Bronchial epithelial cell (primary cell): ENCODE measurements at regions not wholly inside any gene's neighbourhood (a gene's known extent, or its start where the extent isn't known, plus 50 kb on each side); places are given as distances from the start of the nearest gene placed in this dataset.

ENCODE experiments used
- DNase-seq: peaks from one replicate; pipeline ENCODE4 v3.0.0-alpha.2; 2010; ENCODE audit warnings: low read depth
- FAIRE-seq: peaks from 2 replicates; lab custom pipeline; 2011; peaks lifted over from hg19 to GRCh38; lab: Jason Lieb, UNC
- H3K27me3 ChIP-seq: 2 replicates; pipeline ENCODE4 v1.5.1; 2011; ENCODE audit warnings: low read length; ENCODE audit not compliant: control insufficient read depth, insufficient read depth
- H3K36me3 ChIP-seq: 2 replicates; pipeline ENCODE4 v1.5.1; 2011; ENCODE audit warnings: low read length; ENCODE audit not compliant: control insufficient read depth, insufficient read depth
- H3K4me3 ChIP-seq: 2 replicates; pipeline ENCODE4 v1.5.1; 2011; ENCODE audit warnings: mild to moderate bottlenecking, low read depth, low read length, control low read depth
- CTCF ChIP-seq: IDR thresholded peaks from 2 replicates; pipeline ENCODE4 v1.5.1; 2011; ENCODE audit warnings: mild to moderate bottlenecking, moderate library complexity, low read length, control low read depth, inconsistent platforms; ENCODE audit not compliant: insufficient read depth, severe bottlenecking

GRCh38 chr7:45401851-45402250 lies 172.3 kb upstream of the ADCY1 start:
- no peak for DNase-seq
- FAIRE-seq, result no peak
- no peak for TF ChIP-seq CTCF
- Histone ChIP-seq H3K36me3 (no peaks in the 10 kb centered on the region), H3K27me3 (no peaks in the 10 kb centered on the region), H3K4me3 (no peak overlapping the region)

GRCh38 chr7:45402480-45403218 lies 171.5 kb upstream of the ADCY1 start:
- Histone ChIP-seq H3K4me3 (no peak overlapping the region), H3K27me3 (no peaks in the 10 kb centered on the region), H3K36me3 (no peaks in the 10 kb centered on the region)
- no peak for TF ChIP-seq CTCF
- no peak for FAIRE-seq
- peak; percentile 60 for DNase-seq

- no peak for DNase-seq
- no peak for TF ChIP-seq CTCF
- Histone ChIP-seq H3K36me3 (no peaks in the 10 kb centered on the region), H3K27me3 (no peaks in the 10 kb centered on the region), H3K4me3 (no peak overlapping the region)
- FAIRE-seq, result no peak
These were observed 169.5 kb upstream of the ADCY1 start for GRCh38 chr7:45404622-45405021.

GRCh38 chr7:45407730-45408408 lies 166.3 kb upstream of the ADCY1 start:
- Histone ChIP-seq H3K36me3 (no peaks in the 10 kb centered on the region), H3K27me3 (no peaks in the 10 kb centered on the region), H3K4me3 (no peak overlapping the region)
- FAIRE-seq (no peak), DNase-seq (no peak)
- TF ChIP-seq CTCF, result peak; percentile 14

- FAIRE-seq (no peak), DNase-seq (no peak)
- H3K27me3 ChIP-seq, result no peaks in the 10 kb centered on the region
- no peak for TF ChIP-seq CTCF
- H3K36me3 ChIP-seq, result no peaks in the 10 kb centered on the region
- H3K4me3 ChIP-seq, result no peak overlapping the region
These were observed 165.8 kb upstream of the ADCY1 start for GRCh38 chr7:45408409-45408737.

- no peak for FAIRE-seq
- Histone ChIP-seq H3K36me3 (no peaks in the 10 kb centered on the region), H3K4me3 (no peak overlapping the region), H3K27me3 (no peaks in the 10 kb centered on the region)
- DNase-seq, result no peak
- no peak for TF ChIP-seq CTCF
These were observed 163.3 kb upstream of the ADCY1 start for GRCh38 chr7:45410893-45411292.
